Smooth muscle cell (in vitro differentiated cells): ENCODE measurements at regions not wholly inside any gene's neighbourhood (a gene's known extent, or its start where the extent isn't known, plus 50 kb on each side); places are given as distances from the start of the nearest gene placed in this dataset.

ENCODE experiments used
- DNase-seq: peaks from one replicate; lab custom pipeline; 2025; ENCODE audit not compliant: unreplicated experiment; lab: John Stamatoyannopoulos, UW
- H2AFZ ChIP-seq: fragments of 200-600 bp; sonication (generic); 2 replicates; pipeline ENCODE4 v1.6.0; 2016; ENCODE audit warnings: antibody characterized with exemption, low read depth, mild to moderate bottlenecking
- H3F3A ChIP-seq: fragments of 200-600 bp; sonication (generic); 2 replicates; pipeline ENCODE4 v1.6.0; 2017; ENCODE audit warnings: antibody characterized with exemption, low read depth
- H3K27ac ChIP-seq: fragments of 200-600 bp; sonication (generic); 2 replicates; pipeline ENCODE4 v1.5.1; 2016; ENCODE audit warnings: low read depth, mild to moderate bottlenecking
- H3K27me3 ChIP-seq: fragments of 200-600 bp; sonication (generic); 2 replicates; pipeline ENCODE4 v1.6.1; 2016; ENCODE audit warnings: low read depth, mild to moderate bottlenecking
- H3K36me3 ChIP-seq: fragments of 200-600 bp; sonication (generic); 2 replicates; pipeline ENCODE4 v1.5.1; 2016; ENCODE audit warnings: low read depth
- H3K4me1 ChIP-seq: fragments of 200-600 bp; sonication (generic); 2 replicates; pipeline ENCODE4 v1.5.1; 2016; ENCODE audit warnings: low read depth
- H3K4me2 ChIP-seq: fragments of 200-600 bp; sonication (generic); 2 replicates; pipeline ENCODE4 v1.6.0; 2016; ENCODE audit warnings: mild to moderate bottlenecking
- H3K4me3 ChIP-seq: fragments of 200-600 bp; sonication (generic); 2 replicates; pipeline ENCODE4 v1.5.1; 2016; ENCODE audit warnings: mild to moderate bottlenecking
- H3K79me2 ChIP-seq: fragments of 200-600 bp; sonication (generic); 2 replicates; pipeline ENCODE4 v1.6.0; 2016; ENCODE audit warnings: low read depth, mild to moderate bottlenecking
- H3K9ac ChIP-seq: fragments of 200-600 bp; sonication (generic); 2 replicates; pipeline ENCODE4 v1.6.0; 2016; ENCODE audit warnings: low read depth
- H3K9me3 ChIP-seq: fragments of 200-600 bp; sonication (generic); replicated peaks from 2 replicates; pipeline ENCODE4 v1.5.1; 2016; ENCODE audit warnings: low read depth
- H4K20me1 ChIP-seq: fragments of 200-600 bp; sonication (generic); 2 replicates; pipeline ENCODE4 v1.6.0; 2016; ENCODE audit warnings: low read depth
- CTCF ChIP-seq: fragments of 200-600 bp; sonication (generic); IDR thresholded peaks from 2 replicates; pipeline ENCODE4 v1.5.1; 2017; ENCODE audit warnings: borderline replicate concordance, mild to moderate bottlenecking, antibody characterized with exemption; ENCODE audit not compliant: insufficient read depth, poor library complexity, severe bottlenecking
- WGBS: methylation state at CpG from one replicate; pipeline ENCODE4 v1.1.7; 2016; ENCODE audit warnings: low lambda C conversion rate; 5-methylcytosine and 5-hydroxymethylcytosine counted together

- Histone ChIP-seq H3K9ac (no peak overlapping the region), H3K4me3 (no peak overlapping the region), H2AFZ (no peak overlapping the region), H3F3A (no peaks in the 10 kb centered on the region), H3K4me1 (peaks cover 9% of the 10 kb centered on the region), H3K36me3 (no peaks in the 10 kb centered on the region), H3K27ac (no peak overlapping the region), H3K27me3 (no peaks in the 10 kb centered on the region), H3K9me3 (no peaks in the 10 kb centered on the region), H3K4me2 (no peak overlapping the region), H4K20me1 (no peaks in the 10 kb centered on the region), H3K79me2 (no peaks in the 10 kb centered on the region)
- no peak for DNase-seq
- no peak for TF ChIP-seq CTCF
- WGBS = 78% methylated on average over 4 of the region's 4 CpGs
These were observed 172.7 kb downstream of the PTEN start for GRCh38 chr10:88036126-88036525.

- Histone ChIP-seq H3K36me3 (no peaks in the 10 kb centered on the region), H3K4me3 (no peak overlapping the region), H3K27me3 (no peaks in the 10 kb centered on the region), H4K20me1 (no peaks in the 10 kb centered on the region), H3K9ac (no peak overlapping the region), H3K79me2 (no peaks in the 10 kb centered on the region), H3K27ac (no peak overlapping the region), H3F3A (peaks cover 1% of the 10 kb centered on the region), H3K9me3 (no peaks in the 10 kb centered on the region), H3K4me1 (peaks cover 9% of the 10 kb centered on the region), H2AFZ (no peak overlapping the region), H3K4me2 (peak overlapping the region; percentile 25)
- WGBS = 69% methylated on average over 2 of the region's 2 CpGs
- TF ChIP-seq CTCF = no peak
- no peak for DNase-seq
These were observed 174.2 kb downstream of the PTEN start for GRCh38 chr10:88037623-88038022.

- Histone ChIP-seq H2AFZ (no peak overlapping the region), H3K4me2 (no peak overlapping the region), H3F3A (peaks cover 8% of the 10 kb centered on the region), H4K20me1 (no peaks in the 10 kb centered on the region), H3K4me1 (peaks cover 4% of the 10 kb centered on the region), H3K9me3 (no peaks in the 10 kb centered on the region), H3K27ac (peak overlapping the region; percentile 78), H3K4me3 (no peak overlapping the region), H3K27me3 (no peaks in the 10 kb centered on the region), H3K9ac (no peak overlapping the region), H3K36me3 (no peaks in the 10 kb centered on the region), H3K79me2 (no peaks in the 10 kb centered on the region)
- DNase-seq = no peak
- no peak for TF ChIP-seq CTCF
- 43% methylated on average over 4 of the region's 4 CpGs for WGBS
These were observed 174.8 kb downstream of the PTEN start for GRCh38 chr10:88038268-88038667.

GRCh38 chr10:88039496-88040200 lies 176.2 kb downstream of the PTEN start:
- Histone ChIP-seq H3K27me3 (no peaks in the 10 kb centered on the region), H3F3A (peaks cover 16% of the 10 kb centered on the region), H3K4me3 (no peak overlapping the region), H4K20me1 (no peaks in the 10 kb centered on the region), H3K27ac (peak overlapping the region; percentile 78), H3K9me3 (no peaks in the 10 kb centered on the region), H2AFZ (no peak overlapping the region), H3K36me3 (no peaks in the 10 kb centered on the region), H3K9ac (no peak overlapping the region), H3K4me2 (no peak overlapping the region), H3K4me1 (peaks cover 4% of the 10 kb centered on the region), H3K79me2 (no peaks in the 10 kb centered on the region)
- WGBS = 68% methylated on average over 6 of the region's 6 CpGs
- no peak for DNase-seq
- no peak for TF ChIP-seq CTCF
